PC-9 (cell line): ENCODE measurements at regions not wholly inside any gene's neighbourhood (a gene's known extent, or its start where the extent isn't known, plus 50 kb on each side); places are given as distances from the start of the nearest gene placed in this dataset.

ENCODE experiments used
- EZH2 ChIP-seq: fragments of 200-600 bp; sonication (generic); IDR thresholded peaks from 2 replicates; pipeline ENCODE4 v1.8.0; 2017; ENCODE audit warnings: antibody characterized with exemption, low read depth
- TF ChIP-seq, protein P1 (sequence below): fragments of 200-600 bp; sonication (generic); conservative IDR thresholded peaks from 2 replicates; pipeline ENCODE4 v1.6.1; 2017; ENCODE audit warnings: mixed run types, antibody characterized with exemption, mild to moderate bottlenecking, moderate library complexity

DNA sequence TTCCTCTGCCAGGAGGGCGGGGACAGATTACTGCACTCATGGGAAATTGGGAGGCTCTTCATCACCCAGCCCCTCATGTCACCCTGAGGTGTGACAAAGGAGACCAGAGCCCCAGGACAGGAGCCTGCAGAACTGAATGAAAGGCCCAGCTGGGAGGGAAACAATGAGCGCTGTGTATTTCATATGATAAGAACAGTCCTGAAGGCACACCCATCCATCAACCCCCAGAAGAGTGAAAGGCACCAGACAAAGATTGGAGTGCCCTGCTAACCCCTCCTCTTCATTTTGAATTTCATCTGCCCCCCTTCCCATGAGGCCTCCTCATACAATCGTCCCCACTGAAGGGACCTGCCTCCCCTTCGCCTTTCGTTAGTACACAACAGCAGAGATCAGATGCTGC lies 160.0 kb upstream of the PRICKLE2 start:
- TF ChIP-seq, protein P1, sequence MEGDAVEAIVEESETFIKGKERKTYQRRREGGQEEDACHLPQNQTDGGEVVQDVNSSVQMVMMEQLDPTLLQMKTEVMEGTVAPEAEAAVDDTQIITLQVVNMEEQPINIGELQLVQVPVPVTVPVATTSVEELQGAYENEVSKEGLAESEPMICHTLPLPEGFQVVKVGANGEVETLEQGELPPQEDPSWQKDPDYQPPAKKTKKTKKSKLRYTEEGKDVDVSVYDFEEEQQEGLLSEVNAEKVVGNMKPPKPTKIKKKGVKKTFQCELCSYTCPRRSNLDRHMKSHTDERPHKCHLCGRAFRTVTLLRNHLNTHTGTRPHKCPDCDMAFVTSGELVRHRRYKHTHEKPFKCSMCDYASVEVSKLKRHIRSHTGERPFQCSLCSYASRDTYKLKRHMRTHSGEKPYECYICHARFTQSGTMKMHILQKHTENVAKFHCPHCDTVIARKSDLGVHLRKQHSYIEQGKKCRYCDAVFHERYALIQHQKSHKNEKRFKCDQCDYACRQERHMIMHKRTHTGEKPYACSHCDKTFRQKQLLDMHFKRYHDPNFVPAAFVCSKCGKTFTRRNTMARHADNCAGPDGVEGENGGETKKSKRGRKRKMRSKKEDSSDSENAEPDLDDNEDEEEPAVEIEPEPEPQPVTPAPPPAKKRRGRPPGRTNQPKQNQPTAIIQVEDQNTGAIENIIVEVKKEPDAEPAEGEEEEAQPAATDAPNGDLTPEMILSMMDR = no peak
- no peak for TF ChIP-seq EZH2
